KG1 (cell line): ENCODE measurements at regions not wholly inside any gene's neighbourhood (a gene's known extent, or its start where the extent isn't known, plus 50 kb on each side); places are given as distances from the start of the nearest gene placed in this dataset.
"Not testable (repeated sequence)": the region's sequence is repeated elsewhere in the genome, so short reads cannot be mapped to it uniquely, and the experiment has no call there.

Experiments
- DNase-seq: peaks from one replicate; lab custom pipeline; 2025; lab: John Stamatoyannopoulos, UW

DNA sequence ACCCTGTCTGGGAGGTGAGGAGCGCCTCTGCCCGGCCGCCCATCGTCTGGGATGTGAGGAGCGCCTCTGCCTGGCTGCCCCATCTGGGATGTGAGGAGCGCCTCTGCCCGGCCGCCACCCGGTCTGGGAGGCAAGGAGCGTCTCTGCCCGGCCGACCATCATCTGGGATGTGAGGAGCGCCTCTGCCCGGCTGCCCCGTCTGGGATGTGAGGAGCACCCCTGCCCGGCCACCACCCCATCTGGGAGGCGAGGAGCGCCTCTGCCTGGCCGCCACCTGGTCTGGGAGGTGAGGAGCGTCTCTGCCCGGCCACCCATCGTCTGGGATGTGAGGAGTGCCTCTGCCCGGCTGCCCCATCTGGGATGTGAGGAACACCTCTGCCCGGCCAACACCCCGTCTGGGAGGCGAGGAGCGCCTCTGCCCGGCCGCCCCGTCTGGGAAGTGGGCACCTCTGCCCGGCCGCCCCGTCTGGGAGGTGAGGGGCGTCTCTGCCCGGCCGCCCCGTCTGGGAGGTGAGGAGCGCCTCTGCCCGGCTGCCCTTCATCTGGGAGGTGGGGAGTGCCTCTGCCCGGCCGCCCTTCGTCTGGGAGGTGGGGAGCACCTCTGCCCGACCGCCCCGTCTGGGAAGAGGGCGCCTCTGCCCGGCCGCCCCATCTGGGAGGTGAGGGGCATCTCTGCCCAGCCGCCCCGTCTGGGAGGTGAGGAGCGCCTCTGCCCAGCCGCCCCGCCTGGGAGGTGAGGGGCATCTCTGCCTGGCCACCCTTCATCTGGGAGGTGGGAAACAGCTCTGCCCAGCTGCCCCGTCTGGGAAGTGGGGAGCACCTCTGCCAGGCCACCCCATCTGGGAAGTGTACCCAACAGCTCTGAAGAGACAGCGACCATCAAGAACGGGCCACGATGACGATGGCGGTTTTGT lies 399.7 kb downstream of the CAAP1 start:
- DNase-seq = not testable (repeated sequence)

DNA sequence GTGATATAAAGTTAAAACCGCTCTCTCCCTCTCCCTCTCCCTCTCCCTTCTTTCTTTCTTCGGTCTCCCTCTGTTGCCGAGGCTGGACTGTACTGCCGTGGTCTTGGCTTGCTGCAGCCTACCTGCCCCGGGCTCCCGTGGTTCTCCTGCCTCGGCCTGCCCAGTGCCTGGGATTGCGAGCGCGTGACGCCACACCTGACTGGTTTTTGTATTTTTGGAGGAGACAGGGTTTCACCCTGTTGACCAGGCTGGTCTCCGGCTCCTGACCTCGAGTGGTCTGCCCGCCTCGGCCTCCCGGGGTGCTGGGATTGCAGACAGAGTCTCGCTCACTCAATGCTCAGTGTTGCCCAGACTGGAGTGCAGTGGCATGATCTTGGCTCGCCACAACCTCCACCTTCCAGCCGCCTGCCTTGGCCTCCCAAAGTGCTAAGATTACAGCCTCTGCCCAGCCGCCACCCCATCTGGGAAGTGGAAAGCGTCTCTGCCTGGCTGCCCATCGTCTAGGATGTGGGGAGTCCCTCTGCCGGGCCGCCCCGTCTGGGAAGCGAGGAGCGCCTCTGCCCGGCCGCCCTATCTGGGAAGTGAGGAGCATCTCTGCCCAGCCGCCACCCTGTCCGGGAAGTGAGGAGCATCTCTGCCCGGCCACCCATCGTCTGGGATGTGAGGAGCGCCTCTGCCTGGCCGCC lies 400.5 kb downstream of the CAAP1 start:
- DNase-seq = not testable (repeated sequence)

DNA sequence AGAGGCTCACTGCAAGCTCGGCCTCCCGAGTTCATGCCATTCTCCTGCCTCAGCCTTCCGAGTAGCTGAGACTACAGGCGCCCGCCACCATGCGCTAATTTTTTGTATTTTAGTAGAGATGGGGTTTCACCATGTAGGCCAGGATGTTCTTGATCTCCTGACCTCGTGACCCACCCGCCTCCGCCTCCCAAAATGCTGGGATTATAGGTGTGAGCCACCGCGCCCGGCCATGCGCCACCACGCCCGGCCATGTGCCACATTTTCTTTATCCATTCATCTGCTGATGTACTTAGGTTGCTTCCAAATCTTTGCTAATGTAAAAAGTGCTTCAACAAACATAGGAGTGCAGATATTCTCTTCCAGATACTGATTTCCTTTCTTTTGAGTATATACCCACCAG lies 408.6 kb downstream of the CAAP1 start:
- DNase-seq = no peak

DNA sequence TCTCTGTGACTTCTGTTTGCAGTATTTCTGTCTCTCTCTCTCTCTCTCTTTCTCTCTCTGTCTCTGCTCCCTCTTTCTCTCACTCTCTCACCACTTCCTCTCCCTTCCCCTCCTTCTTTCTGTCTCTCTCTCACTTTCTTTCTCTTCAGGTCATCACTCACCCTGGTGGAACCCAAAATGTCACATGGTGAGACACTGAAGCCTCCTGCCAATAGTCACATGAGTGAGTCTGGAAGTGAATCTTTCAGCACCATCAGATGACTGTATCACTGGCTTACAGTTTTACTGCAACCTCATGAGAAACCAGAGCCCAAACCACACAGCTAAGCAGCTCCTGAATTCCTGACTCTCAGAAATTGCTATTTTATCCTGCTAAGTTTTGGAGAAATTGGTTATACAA lies 414.6 kb downstream of the CAAP1 start:
- no peak for DNase-seq

DNA sequence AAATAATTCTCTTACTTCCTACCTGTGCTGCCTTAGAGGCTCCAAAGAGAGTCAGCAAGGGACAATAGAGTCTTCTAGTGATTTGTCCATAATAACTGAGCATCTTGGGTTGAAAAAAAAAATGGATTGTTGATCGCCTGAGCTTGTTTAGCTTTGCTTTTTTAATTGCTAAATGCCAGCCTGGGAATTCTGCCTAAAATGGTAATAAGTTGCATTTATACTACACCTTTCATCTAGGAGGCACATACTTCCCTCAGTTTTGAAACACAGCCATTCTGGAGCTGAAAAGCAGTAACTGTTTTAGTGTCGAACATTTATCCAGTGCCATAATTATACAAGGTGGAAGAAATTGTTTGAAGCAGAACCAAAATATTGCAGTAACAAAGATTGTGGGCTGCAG lies 421.3 kb downstream of the CAAP1 start:
- no peak for DNase-seq

DNA sequence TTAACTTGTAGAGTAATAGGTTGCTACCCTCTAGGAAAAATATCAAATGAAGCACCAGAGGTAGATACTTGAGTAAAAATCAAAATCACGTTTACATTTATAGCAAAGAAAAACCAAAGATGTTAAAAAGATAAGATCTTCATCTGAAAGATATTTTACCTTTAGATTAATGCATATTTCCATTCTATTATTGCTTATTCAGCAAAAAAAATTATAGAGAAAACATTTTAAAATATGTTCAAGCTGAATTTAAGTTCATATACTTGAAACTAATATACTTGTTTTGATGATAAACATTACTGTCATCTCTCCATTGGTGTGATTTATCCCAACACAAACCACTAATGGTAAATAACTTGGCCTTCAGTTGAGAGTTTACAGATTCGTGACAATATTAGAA lies 422.3 kb downstream of the CAAP1 start:
- no peak for DNase-seq

DNA sequence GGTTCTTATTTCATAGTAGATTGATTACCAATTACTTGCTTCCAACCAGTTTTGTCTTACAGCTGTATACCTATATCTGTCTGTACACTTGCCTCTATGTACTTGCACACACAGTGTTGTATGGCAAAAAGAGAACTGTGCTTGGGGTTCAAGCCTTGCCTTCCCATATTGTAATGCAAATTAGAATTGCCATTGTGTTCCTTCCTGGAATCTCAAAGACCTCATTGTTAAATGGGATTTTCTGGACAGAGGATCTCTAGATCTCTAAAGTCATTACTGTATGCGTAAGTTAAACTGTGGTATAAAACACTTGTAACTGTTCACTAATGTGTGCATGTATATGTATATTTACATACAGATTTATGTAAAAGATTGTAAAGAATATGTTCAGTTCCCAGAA lies 428.8 kb downstream of the CAAP1 start:
- no peak for DNase-seq

DNA sequence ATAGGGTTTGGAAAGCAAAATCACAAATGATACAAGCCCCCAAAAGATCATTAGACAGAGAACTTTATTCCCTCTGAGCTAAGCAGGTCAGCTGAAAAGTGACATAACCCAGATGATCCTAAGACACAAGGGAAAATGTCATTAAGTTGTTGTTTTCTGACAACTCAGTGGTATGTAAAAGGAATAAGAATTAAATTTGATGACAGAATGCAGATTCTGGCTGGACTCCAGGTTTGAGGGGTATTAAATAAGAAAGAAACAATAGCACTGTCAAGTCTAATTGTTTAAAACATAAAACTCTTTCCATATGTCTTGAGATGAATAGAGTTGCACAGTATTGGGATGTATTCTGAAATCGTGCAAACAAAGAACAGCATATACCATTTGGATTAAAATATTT lies 429.9 kb downstream of the CAAP1 start:
- no peak for DNase-seq

DNA sequence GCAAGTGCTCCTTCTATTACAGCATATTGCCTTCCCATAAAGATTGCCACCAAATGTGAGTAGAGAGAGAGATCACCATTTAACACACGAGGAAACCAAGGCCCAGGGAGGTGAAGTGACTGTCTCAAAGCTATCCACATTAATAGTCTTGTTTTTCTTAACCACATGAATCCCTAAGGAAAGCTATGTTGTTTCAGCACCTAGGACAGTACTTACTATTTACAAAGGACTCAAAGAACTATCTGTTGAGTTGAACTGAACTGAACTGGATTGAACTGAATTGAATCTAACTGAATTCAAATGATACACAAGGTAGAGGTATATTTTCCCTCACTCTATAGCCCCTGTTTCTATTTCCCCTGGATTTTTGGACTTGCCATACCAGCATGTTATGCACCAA lies 430.4 kb downstream of the CAAP1 start:
- DNase-seq = no peak

DNA sequence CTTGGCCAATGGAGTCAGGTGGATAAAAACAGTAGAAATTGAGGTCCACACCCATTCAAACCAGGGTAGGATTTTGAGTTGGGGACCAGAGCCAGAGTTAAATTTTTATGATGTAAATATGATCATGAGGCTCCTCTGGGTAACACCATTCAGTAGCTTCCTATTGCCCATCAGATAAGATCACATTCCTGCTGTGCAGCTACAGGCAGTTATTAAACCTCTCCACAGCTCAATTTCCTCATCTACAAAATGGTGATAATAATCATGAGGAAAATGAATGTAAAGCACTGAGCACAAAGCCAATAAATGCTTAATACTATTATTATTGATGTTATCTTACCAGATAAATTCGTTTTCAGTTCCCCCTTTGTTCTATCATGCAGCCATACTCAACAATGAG lies 432.0 kb downstream of the CAAP1 start:
- DNase-seq = no peak

DNA sequence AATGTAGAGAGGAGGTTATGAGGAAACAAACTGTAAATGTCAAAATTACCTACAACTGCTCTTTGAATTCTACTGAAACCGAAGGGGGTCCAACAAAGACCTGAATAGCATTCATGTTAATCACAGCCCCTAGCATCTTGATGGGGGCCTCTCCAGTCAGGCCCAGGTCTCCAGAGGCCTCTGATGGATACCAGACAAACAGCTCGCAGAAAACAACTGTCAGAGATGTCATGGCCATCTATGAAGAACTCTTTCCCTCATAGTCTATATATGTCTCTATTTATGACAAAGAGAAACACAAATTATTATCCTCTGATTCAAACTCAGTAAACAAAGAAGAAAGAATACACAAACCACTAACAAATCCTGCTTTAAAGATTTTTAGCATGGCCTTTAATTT lies 432.6 kb downstream of the CAAP1 start:
- DNase-seq = no peak

DNA sequence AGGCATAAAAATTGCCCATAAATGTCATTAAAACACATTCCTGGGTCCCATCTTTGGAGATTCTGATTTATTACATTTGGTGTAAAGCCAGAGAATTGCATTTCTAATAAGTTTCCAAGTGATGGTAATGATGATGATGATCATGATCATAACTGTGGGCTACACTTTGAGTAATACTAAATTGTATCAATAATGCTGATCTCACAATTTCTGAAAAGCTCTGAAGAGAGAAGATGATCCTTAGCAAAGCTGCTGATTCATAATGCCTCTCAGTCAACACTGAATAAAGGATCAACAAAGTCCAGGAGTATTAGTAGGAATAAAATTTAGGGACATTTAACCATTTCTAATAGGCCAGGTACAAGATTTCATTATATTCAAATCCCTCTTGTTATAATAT lies 434.5 kb downstream of the CAAP1 start:
- no peak for DNase-seq

DNA sequence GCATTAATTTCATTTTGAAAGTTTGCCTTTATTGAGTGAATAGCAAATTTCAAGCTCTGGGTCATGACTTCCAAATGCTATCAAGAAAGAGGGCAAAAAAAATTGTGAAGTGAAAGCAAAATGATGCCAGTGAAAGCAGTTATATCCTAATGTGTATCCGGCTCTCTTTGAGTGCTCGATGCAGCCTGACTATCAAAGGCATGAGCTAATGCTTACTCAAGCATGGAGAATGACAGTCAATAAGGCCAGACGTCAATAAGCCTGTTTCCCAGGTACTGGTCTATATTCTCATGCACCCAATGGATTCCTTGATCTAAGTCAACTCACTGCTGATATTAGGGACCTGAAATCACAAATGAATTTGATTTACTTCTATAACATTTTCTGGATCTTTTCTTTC lies 435.5 kb downstream of the CAAP1 start:
- DNase-seq = no peak

DNA sequence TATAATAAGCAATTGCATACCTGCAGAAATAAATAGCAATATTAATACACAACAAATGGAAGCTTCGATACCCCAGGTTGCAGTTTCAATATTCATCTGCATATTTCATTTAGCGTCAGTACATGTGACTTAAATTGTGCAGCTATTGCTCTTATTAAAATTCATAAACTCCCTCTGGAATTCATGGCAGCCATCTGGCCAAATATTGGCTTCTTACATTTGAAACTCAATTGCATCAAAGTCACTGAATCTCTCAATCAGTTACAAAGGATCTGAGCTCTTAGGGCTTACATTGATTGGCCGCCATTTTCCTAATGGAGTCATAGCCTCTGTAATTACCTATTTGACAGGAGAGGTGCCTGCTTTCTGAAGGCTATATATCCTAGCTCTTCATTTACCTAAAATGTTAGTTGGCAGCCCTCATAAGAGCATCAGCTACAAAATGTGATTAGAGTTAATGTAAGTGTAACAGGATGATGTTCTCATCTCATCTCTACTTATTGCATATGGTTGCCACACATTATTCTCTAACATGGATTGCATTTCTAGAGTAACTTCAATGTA lies 453.5 kb downstream of the CAAP1 start:
- no peak for DNase-seq

DNA sequence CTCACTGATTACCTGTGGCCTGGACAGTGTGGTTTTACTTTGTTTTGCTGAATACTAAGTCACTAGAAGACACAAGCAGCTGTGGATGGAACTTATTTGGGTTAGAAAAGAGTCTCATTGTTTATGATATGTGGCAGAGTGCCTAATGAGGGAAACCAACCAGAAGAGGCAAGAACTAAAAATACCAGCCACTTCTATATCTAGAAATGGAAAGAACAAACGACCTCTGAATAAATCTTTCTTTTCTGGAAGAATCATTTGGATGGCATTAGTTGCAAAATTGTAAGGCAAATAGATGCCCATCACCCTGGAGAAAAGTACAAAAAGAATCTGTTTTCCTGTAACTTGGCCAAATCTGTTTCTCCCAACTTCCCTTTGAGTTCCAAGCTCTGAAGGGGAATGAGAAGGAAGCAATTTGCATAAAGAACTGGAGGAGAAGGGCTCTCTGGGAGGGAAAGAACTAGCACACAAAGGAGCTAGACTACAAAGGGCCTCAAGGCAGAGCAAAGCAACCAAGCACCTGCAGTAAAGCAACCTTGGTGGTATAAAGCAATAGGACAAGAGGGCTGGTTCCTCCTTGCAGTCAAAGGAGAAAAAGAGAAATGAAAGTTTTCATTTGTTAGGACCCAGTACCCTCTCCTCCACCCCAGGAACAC lies 455.4 kb downstream of the CAAP1 start:
- DNase-seq = no peak

DNA sequence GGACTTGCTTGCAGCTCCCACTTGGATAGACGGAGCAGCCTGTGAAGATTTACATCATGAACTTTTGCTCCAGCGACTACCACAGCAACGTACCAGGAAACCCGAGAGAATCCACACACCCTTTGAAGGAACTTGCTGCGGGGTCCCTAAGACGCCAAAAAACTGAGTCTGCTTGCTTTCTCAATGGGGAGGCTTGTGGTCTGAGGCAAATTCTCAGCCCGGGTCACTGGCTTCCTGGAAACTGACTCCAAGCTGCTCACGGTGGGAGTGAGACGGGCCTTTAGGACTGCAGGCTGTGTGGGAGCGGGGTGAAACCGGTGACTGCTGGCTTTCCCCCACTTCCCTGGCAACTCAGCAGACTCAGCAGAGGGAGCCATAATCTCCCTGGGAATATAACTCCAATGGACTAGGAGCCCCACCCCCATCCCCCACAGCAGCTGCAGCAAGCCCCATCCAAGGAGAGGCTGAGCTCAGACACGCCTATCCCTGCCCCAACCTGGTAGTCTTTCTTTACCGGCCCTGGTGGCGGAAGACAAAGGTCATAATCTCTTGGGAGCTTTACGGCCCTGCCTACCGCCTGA lies 466.0 kb downstream of the CAAP1 start:
- no peak for DNase-seq

DNA sequence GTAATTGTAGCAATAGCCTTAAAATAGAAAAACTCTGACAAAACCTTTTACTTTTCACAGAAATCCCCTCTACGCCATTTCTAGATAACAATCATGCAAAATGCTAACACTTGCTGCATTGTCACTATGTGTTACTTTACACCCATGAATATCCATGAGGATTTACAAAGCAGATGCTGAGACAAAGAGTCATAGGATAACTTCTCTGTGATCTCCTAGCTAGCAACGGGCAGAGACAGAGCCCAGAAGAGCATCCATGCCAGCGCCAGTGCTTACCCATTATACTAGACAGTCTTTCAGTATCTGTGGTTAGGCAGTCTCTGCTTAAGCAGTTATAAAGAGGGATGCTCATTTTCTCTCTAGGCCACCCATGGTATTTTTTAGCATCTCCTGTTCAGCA lies 474.1 kb downstream of the CAAP1 start:
- no peak for DNase-seq

DNA sequence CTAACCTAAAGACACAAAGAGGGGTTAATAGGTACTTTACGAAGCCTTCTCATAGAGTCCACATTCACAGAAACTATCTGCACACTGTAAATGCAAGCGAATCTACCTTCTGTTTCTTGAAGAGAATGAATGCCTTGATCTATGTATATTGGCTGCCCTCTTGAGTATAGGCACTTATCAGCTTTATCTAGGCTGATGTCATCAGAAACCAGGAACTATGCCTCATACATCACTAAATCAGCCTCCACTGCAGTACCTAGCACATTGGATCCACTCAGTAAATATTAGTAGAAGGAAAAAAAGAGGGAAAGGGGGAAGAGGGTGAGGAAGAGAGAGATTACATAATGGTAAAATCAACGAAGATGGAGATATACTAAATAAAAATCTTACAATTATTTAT lies 477.1 kb downstream of the CAAP1 start:
- no peak for DNase-seq

DNA sequence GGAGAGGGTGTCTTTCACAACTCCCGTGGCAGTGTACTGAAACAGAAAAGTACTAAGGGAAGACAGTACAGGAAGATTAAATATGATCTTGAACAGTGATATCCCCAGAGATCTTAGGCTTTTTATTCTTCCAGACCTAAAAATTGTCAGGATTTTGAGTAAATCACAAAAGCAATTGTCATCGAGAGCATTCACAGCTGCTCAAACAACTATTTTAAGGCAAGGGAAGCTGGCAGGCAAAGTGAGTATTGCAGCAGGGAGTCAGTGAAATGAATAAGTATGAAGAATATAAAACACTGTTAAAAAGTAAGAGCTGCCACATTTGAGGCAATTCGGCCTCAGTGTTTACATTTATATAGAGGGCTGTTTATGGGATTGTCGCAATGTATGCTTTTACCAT lies 479.0 kb downstream of the CAAP1 start:
- no peak for DNase-seq

DNA sequence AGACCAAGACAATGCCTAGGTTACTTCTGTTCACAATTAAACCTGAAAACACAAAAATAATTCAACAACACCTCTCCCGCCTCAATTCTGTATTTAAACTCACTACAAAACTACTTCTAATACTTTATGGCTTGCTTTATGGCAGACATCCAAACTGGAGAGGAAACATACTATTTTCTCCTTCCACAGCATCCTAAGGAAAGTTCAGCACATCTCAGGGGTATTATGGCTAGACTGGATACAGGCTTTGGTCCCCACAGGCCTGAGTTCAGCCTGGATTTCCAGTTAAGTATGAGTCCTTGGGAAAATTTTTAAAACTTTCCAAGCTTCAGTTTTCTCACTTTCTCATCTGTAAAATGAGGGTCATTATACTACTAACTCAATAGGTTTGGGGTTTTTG lies 480.2 kb downstream of the CAAP1 start:
- DNase-seq = no peak

DNA sequence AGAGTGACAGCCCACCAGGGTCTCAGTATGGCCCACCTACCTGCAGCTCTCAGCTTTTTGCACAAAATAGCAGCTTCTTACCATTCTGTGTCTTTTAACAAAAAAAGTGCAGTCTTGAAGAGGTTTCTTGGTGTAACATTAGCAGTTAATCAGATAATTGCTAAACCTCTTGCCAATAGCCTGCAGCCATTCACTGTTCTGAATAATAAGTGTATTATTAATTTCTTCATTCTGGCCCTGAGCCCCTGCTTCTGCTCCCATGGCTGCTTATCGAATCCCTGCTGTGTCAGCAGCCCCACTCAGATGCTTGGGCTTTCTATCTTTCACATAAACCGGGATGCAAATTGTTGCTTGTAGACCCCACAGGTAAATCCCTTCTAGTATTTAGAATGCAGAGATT lies 485.9 kb downstream of the CAAP1 start:
- DNase-seq = no peak

DNA sequence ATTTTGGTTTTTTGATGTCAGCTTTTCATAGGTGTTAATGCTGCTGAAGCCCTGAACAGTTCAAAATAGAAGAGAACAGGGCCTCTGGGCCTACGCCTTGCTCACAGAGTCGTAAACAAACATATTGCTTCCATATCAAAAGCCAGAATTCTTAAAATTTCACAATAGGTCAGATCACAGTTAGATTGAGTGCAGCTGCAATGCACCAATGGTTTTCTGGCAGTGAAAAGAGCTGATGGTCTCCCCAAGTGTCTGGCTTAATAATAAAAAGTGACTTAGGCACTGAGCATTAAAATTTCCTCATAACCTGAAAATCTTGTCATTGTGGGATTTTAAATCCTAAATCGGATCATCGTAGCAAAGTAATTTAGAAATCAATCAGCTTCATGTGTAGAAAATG lies 493.0 kb downstream of the CAAP1 start:
- DNase-seq = no peak
